Fibroblast of gingiva (primary cell): ENCODE measurements at regions not wholly inside any gene's neighbourhood (a gene's known extent, or its start where the extent isn't known, plus 50 kb on each side); places are given as distances from the start of the nearest gene placed in this dataset.
"Not testable (repeated sequence)": the region's sequence is repeated elsewhere in the genome, so short reads cannot be mapped to it uniquely, and the experiment has no call there.

Experiments
- DNase-seq: peaks from one replicate; pipeline ENCODE4 v3.0.0-alpha.2; 2011; ENCODE audit warnings: low read depth

DNA sequence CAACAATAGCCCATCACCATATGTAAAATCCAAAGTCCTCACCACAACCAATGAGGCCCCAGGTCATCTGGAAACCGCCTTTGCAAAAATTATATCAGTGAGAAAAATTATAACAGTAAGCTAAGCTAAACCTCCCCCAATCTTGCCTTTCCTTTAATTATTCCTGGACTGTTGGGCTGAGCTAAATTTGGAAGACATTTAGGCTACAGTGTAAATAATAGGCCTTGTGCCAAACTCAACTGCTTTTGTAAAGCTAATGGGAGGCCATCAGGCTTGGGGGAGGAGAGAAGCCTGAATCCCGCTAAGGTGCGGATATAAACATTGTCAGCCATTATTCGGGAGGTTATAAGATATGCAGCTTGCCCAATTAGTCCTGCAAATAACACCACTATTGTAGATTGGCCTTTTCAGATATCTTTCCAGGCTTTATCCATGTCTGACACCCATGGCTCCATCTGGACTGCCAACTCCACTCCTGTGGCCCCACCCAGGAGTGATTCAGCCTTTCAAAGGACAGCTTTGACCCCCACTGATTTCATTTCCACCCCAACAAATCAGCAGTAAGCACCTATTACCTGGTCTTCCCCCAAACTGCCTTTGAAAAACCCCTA lies 53.0 kb upstream of the CA12 start:
- no peak for DNase-seq

DNA sequence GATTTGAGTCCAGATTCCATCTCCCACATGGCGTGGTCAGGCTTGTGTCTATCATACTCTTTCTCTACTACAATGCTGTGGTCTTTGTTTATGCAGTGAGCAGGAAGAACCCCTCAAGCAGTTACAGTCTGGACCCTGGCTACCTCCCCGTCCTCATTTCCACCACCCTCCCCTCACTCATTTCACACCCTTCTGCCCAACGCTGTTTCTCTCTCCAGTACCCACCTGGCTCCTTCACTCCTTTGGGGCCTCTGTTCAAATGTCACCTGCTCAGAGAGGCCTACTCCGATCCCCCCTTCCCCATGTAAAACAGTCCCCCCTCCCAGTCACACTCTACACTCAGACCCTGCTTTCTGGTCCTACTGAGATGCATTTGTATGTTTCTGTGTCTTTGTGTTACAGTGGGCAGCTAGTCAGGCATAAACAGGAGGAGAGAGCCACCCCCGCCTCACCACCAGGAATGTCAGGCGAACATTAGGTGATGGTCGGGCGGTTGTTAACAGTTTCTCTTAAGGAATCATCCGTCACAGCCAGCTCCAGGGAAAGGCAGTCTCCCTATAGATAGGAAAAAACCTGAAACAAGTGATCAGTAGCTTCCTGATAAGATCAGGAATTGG lies 53.7 kb upstream of the CA12 start:
- no peak for DNase-seq

DNA sequence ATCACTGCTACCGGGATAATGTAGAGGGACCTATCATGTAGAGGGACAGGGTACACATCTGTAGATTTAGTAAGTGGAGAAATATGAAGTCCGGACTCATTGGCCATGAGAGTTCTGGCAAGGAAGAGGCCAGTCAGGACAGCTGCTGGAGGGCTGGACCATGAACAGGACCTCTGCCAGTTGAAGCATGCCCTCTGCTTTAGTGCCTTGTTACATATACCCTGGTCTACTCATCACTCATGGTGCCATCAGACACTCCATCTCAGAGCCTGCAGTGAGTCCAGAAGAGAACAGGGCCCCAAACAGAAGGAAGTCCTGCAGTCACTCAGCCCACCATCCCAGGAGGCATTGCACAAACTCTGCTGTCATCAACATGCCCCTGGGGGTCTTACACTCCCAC lies 54.7 kb upstream of the CA12 start:
- no peak for DNase-seq

DNA sequence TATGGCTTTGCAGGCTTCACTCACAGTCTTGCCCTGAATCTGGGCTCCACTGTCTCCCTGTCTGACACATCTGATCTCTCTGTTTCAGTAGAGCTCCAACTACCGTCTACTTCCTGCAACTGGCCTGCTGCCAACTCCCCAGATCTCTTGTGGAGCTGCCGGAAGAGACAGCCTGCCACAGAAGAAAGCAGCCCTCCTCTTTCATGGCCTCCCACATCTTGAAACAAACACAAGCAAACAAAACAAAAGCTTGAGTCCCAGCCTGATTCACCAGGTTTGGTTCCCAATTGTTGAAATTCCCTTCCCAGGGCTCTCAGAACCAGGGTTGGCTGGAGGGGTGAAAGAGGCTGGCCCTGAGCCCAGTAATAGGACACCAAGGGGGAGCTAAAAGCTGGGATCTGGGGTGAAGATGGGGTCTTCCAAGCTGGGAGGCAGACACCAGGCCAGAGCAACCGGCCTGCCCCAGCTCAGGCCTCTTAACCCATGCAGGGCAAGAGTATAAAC lies 55.3 kb upstream of the CA12 start:
- DNase-seq: peak; percentile 64

DNA sequence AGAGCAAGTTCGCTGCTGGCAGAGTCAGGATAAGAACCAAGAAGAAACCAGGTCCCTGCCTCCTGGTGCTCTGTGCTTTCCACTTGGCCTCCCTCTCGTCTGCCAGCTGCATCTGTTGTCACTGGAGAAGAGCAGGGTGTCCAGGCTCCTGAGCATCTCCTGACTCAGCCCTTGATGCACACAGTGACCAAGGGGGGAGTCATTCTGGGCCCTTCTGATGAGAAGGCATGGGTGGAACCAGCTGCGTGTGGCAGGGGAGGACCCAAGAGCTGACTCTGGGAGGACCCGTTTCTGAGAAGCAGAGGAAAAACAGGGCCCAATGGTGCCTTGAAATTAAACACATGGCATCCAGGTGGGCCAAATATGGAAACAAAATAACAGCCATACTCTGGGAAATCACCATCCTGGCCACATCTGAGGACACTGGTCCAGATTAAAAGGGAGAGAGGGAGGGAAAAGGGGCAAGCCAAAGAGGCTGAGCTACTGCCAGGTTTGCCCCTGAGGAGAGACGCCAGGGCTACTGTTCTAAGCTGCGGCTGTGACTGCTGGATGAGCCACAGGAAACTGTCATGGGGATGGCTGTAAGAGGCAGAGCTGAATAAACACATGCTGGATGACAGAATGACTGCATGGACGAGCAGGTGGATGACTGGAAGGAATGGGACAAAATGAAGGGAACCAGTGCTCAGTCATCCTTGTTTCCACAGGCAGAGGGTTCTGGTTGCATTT lies 58.1 kb upstream of the CA12 start:
- no peak for DNase-seq

DNA sequence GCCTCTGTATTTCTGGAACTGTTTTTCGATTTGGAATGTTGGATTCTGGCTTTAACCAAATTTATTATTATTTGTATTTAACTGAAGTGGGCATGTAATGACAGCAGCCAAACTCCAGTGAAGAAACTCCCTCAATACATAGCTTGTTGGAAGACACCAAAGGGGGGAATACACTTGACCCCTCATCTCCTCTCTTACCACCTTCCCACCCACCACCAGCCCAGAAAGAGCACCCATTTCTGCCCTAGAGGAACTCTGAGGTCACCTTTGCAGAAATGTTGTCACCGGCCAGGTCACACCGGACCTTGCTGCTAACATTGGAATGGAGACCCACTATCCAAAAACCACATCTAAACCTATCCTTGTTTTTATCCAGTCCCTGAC lies 58.6 kb upstream of the CA12 start:
- DNase-seq: no peak

DNA sequence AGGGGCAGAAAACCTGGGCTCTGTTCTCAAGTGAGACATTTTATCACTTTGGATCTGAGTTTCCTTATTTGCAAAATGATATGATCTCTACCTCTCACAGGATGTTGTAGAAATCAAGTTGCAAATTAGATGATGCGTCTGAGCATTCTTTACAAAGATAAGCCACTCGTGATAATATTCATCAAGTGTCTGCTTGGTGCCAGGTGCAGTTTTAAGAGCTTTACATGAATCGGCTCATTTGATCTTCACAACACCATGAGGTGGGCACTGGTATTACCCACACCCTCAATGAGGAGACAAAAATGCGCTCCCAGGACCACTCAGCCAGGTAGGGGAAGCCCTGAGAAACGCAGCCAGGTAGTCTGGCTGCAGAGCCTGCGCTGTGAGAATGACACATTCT lies 59.1 kb upstream of the CA12 start:
- no peak for DNase-seq

DNA sequence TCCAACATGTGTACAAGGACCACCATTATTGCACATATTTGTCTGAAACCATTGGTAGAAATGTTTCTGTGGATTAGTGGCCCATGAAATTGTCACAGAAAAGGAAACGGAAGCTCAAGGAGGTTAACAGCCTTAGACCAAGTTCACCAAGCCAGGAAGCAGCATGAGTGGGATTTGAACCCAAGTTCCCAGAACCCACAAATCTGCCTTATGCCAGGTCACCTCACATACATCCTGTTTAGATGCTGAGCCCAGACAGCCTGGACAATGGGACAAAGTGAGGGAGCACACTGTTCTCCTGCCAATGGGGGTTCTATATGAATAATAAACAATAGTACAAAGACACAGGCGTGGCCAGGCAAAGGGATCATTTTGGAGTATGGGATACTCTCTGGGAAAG lies 59.6 kb upstream of the CA12 start:
- no peak for DNase-seq

DNA sequence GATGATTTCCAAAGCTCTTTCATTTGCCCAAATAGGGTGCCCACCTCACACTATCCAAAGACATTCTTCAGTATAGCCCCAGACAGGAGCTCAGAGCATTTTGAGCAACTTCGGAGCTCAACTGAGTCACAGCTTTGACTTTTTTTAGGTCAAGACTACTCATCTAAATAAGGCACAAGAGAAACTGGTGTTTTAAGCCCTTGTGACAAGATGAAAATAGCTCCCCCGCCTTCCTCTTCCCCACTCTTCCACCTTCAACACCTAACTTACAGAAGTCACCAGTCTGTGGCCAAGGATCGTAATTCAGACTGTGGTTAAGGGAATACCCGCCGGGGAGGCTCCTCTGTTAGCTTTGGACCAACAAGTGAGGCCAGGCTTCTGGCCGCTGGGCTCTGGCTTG lies 60.4 kb upstream of the CA12 start:
- DNase-seq: no peak

DNA sequence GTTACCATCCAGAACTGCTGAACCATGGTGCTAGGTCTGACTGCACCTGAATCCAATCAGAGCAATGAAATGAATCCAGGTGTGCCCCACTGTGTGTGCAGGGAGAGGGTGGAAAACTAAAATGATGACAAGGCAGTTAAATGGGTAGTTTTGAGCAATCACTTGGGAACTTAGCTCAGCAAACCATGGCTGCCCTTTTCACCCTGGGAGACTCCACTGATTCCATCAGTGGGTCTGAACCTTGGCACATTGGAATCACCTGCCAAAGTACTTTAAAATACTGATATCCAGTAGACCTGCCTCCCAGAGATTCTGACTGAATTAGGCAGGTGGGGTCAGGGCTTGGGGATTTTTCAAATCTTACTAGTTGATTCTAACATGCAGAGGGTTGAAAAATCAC lies 59.8 kb upstream of the USP3 start:
- DNase-seq: no peak

DNA sequence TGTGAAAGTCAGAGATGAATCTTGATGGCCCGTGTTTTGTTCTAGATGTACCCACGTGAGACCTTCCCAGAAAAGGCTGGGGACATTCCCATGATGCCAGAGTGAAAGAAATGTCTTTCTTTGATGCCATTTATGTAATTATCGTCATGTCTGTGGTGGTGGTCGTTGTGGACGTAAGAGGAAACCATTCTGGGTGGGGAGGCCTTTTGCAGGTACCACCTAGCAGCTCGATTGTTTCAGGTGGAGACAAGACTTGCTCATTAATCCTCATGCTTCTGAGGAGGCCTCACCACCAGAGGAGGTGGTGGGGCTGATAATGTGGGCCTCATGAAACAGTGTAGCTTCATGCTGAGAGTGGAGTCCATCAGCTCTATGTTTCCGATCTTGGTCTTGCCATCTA lies 58.1 kb upstream of the USP3 start:
- DNase-seq: no peak

DNA sequence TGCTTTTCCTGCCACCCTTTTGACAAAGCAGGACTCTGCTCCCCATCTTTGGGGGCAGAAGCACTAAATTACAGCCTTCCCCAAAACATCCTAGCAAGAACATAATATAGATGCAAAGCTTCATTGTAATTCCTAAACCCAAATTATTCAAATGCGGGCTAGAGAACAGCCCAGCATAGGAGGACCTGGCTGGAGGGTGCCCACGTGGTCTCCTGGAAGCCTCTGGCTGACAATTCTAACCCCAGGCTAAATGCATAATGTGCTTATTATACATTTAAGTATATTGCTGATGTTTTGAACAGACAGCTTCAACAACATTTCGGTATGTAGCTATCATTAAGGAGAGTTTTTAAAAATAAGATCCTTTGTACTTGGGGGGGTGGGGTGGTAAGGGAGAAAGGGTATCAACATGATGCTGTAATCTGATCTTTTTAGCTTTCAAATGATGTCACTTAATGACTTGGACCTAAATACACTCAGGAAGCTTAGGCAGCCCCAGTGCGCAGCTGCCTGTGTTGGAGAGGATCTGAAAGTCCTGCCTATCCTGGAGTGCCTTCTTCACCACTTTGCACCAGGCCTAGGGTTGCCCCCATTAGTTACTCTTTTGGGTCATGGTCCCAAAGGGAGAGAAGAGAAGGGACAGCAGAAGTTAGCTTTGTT lies 57.2 kb upstream of the USP3 start:
- no peak for DNase-seq

DNA sequence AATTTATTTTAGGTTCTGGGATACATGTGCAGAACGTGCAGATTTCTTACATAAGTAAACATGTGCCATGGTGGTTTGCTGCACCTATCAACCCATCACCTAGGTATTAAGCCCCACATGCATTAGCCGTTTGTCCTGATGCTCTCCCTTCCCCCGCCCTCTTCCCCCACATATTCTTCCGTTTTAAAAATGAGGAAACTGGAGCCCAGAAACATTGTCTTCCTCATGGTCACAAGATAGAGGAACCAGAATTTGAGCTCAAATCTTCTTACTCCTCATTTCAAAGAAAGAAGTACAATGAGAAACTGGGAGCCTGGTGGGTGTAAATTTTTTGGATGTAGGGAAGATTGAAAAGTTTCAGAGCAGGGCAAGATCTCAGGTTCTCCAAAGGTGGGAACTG lies 56.1 kb upstream of the USP3 start:
- no peak for DNase-seq

DNA sequence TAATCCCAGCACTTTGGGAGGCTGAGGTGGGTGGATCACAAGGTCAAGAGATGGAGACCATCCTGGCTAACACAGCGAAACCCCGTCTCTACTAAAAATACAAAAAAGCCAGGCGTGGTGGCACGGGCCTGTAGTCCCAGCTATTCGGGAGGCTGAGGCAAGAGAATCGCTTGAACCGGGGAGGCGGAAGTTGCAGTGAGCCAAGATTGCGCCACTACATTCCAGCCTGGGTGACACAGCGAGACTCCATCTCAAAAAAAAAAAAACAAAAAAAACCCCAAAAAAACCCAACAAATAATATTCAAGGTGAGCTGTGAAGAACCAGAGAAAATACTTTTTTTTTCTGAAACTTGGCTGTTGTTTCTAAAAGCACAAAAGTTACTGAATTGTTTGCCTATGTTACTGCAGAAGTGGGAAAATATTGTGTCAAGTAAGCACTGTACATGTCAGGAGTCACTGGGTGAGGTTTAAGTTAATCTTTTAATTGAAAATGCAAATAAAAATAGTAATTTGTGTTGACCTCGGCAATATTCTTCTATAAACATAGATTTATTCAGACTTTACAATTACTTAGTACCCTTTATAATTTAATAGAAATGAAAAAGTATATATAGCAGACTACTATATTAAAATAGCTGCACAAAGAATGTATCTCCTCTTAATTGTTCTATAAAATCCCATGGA lies 55.4 kb upstream of the USP3 start:
- DNase-seq: not testable (repeated sequence)

DNA sequence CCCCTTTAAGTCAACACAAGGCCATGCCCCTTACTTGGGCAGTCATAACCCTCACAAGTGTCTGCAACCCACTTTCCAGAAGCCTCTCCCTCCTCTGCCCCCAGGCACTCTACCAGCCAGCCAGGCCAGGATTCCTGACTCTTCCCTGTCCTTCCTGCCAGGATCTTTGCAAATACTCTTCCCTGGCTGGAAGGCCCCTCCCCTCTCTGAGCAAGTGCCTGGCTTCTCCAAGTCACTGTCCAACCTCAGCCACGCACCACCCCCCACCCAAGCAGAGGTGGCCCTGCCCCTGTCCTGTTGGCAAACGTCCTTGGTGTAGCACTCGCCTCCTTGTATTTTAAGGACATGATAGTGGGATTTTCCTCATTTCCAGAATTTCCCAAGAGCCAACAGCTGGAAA lies 54.7 kb upstream of the USP3 start:
- DNase-seq: no peak

DNA sequence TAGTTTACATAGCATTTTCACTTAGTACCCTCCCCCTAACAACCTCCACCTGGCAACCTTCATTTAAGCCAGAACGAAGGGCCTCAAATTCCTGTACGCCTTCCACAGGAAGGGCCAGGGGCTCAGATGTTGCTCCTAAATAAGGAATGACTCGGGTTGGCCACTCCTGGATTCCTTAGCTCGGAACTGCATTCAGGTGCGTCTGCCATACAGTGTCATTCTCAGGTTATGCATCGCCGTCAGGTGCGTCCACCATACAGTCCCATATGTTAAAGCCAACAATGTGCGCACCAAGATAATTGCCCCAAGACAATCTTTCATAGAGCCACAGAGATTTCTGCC lies 53.5 kb upstream of the USP3 start:
- DNase-seq: no peak

DNA sequence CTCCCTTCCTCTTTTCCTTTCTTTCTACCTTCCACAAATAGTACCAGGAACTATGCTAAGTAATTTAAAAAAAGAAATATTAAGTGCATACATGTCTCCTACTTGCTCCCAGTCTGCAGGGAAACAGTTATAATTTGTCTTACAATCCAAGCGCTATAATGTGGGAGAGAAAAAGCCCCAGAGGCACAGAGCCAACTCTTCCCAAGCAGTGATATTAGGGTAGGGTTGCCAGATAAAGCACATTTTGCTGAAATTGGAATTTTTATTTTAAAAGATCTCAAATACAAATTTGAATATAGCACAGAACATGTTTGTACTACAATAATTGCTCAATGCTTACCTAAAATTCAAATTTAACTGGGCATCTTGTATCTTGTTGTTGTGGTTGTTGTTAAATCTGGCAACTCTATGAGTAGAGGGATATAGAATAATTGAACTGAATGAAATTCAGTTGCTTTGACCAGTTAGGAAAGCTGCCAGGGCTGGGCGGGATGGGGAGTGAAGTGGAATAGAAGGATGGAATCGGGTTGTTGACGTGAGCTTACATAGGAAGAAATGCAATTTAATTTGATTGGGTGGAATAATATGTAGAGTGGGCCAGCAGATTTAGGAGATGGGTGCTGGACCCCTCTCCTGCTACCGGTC lies 52.6 kb upstream of the USP3 start:
- DNase-seq: no peak

DNA sequence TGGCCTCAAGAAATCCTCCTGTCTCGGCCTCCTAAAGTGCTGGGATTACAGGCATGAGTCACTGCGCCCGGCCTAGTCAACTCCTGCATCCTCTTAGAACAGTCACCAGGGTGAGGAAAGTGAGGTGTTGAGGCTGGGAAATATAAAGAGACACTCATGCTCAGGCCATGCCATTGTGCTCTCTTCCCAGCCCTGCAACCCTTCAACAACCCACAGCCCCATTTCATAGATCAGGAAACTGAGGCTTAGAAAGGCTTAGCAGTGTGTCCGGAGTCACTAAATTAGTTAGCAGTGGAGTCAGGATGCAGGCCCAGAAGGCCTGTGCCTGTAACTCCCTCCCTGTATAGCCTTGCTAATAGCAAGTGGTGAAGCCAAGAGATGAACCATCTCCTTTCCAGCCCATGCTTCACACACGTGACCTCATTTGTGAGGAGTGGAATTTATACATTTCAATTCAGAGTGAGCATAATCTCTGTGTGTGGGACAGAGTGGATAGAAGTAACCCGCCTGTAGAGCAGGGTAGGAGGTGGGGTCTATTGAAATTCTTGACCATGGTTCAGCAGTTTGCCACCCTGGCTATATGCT lies 51.7 kb upstream of the USP3 start:
- DNase-seq: no peak

DNA sequence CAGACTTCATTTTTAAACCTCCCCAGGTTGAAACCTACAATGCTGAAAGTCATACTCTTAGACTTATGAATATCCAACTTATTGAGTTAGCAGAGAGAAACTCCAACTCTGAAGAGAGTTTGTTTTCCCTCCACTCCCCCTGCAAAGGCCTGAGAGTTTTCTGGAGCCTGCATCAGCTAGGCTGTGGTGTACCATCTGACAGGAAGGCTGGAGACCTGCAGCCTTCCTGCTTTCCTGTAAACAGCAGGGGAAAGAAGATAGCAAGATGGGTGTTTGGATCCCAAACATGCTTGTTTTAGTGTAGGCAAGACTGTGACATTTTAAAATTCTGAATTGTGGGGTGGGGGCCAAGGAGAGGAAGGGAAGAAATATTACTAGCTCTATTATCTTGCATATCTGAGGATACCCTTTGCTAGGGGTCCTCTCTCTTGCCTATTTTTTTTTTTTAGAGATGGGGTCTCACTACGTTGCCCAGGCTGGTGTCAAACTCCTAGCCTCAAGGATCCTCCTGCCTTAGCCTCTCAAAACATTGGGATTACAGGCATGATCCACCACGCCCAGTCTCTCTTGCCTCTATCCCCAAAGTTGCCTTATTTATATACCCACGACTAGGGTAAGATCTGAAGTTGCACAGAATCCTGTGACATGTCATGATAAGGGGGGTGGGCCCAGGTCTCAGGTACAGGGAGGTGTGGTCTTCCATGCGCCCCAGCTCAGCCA lies 51.0 kb upstream of the USP3 start:
- no peak for DNase-seq

DNA sequence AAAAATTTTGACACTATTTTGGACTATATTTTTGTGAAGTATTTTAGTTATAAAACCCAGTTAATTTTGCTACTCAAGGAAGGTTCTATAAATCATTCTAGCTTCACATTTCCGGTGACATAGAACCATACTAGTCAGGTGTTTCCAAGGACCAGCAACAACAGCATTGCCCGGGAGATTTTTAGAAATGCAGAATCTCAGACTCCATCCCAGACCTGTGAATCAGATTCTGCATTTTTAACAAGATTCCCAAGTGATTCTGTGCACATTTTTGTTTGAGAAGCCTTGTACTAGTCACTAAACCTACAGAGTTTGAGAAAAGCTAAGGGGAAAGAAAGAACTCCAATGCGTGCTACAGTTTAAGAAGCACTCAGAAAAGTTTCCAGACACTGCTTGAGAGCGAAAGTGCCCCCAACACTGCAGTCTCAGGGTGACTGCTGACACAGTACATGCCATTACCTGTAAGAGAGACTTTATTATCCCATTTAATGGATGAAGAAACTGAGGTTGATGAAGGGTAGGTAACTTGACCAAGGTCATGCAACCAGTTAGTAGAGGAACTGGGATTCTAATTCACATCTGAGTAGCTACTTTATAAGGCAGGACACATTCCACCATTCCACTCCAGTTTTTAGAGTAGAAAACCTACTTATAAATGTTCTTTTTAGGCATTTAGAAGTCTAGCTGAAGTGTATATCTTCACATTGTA lies 49.7 kb upstream of the USP3 start:
- DNase-seq: no peak
